DOHH2 (cell line): ENCODE measurements at regions not wholly inside any gene's neighbourhood (a gene's known extent, or its start where the extent isn't known, plus 50 kb on each side); places are given as distances from the start of the nearest gene placed in this dataset.

ENCODE experiments used
- CTCF ChIP-seq: fragments of 200-600 bp; sonication (generic); IDR thresholded peaks from one replicate; pipeline ENCODE4 v1.5.1; 2014; ENCODE audit warnings: antibody characterized with exemption, mild to moderate bottlenecking, low read depth, low read length; ENCODE audit not compliant: poor library complexity, severe bottlenecking
- EZH2phosphoT487 ChIP-seq: fragments of 200-600 bp; sonication (generic); IDR thresholded peaks from 2 replicates; pipeline ENCODE4 v1.6.1; 2017; ENCODE audit warnings: borderline replicate concordance, mild to moderate bottlenecking, antibody characterized with exemption, low read length, moderate library complexity, mixed read lengths

- TF ChIP-seq CTCF (no peak), EZH2phosphoT487 (no peak)
Observed at GRCh38 chr6:91293395-91293794, 706.5 kb upstream of the MAP3K7 start.
